Fibroblast of lung (primary cell): ENCODE measurements at regions not wholly inside any gene's neighbourhood (a gene's known extent, or its start where the extent isn't known, plus 50 kb on each side); places are given as distances from the start of the nearest gene placed in this dataset.

Experiments used
- CTCF ChIP-seq, 2 donors: IDR thresholded peaks in 1 of 2; conservative IDR thresholded peaks in 1 of 2; 1 replicate in 1 of 2; 2 replicates in 1 of 2; pipeline ENCODE4 v1.5.1; 2011 to 2012; ENCODE audit warnings: low read length in 2 of 2, control low read depth in 1 of 2, inconsistent platforms in 1 of 2, low read depth in 1 of 2, mild to moderate bottlenecking in 1 of 2
- EZH2 ChIP-seq: IDR thresholded peaks from 2 replicates; pipeline ENCODE4 v1.5.1; 2012; ENCODE audit warnings: low read length, control low read depth, mild to moderate bottlenecking; ENCODE audit errors: missing control alignments

- TF ChIP-seq CTCF (conservative IDR thresholded peaks at IDR 0.05 in 1 of 2, IDR thresholded peaks at IDR 0.05 in 1 of 2; ENCODE audit: low read depth in 1 of 2, low read length in 2 of 2) (no peak), EZH2 (no peak)
Observed at GRCh38 chr13:82747958-82748357, 1134.3 kb downstream of the SLITRK1 start.
